Lung microvascular endothelial cell (primary cell): ENCODE measurements at regions not wholly inside any gene's neighbourhood (a gene's known extent, or its start where the extent isn't known, plus 50 kb on each side); places are given as distances from the start of the nearest gene placed in this dataset.

Source experiments
- DNase-seq, 2 donors: peaks; one replicate each; pipeline versions ENCODE4 v3.0.0 to v3.0.0-alpha.2; 2010; ENCODE audit warnings: low read depth in 2 of 2

DNA sequence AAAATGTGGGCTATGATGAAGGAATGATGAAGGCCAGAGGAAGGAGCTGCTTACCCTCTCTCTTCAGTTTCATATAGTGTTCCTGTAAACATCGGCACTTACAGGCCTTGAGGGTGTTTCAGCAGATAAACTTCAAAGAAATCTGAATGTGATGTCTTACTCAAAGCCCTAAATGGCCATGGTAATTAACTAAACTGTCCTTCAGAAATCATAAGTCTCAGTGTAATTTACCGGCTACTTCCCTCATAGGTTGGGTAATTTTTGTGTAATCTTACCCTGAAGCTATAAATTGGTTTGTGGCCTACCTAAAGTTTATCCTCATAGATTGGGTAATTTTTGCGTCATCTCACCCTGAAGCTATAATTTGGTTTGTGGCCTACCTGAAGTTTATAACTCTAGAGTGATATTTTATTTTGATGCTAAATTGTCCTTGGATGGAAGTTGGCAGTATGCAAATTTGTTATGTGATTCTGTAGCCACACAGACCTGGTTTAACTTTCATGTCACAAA lies 2700.3 kb downstream of the ARAP2 start:
- DNase-seq = no peak

DNA sequence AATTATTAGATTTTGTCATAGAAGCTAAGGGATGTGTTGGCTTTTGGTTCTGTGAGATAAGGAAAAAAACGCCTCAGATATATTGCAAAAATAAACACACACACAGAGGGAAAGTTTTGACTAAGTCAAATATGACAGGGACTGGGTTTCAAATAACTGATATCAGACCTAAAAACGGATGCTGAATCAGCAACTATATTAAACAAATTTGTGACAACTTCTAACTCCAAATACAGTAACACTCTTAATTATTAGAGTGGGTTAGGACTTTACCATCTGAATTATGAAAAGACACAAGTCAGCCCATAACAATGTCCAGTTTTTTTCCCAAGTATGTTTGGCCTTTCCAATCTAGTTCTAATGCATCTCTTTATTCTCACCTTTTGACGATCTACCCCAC lies 2693.1 kb downstream of the ARAP2 start:
- no peak for DNase-seq

DNA sequence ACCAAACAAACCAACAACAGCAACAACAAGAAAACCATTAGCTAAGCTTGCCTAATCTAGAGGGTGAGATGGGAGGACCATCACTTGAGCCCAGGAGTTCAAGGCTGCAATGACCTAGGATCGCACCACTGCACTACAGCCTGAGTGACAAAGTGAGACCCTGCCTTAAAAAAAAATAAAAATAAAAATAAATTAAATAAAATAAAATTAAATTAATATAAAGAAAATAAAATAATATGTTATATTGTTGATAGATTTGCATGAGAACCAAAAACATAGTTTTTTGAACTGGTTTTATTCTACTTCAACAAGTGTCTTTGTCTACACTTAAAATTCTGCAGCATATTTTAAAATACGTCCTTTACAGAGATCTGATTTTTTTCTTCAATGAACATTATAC lies 2683.1 kb downstream of the ARAP2 start:
- DNase-seq = no peak

DNA sequence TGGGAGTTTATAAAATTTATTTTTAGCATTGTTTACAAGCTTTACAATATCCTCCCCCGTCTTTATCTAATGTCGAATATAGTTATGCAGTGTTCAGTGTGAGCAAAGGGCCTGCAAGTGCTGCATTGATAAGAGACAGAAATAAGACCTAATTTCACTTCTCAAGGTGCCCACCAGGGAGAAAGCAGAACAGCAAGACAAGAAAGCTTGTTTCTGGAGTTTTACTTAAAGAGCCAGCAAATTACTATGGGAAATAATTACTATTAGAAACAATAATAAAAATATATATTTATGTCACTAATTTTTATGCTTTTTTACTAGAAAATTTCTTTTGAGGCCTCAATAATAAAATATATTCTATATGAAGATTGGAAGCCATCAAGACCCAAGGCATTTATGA lies 2677.7 kb downstream of the ARAP2 start:
- no peak for DNase-seq

DNA sequence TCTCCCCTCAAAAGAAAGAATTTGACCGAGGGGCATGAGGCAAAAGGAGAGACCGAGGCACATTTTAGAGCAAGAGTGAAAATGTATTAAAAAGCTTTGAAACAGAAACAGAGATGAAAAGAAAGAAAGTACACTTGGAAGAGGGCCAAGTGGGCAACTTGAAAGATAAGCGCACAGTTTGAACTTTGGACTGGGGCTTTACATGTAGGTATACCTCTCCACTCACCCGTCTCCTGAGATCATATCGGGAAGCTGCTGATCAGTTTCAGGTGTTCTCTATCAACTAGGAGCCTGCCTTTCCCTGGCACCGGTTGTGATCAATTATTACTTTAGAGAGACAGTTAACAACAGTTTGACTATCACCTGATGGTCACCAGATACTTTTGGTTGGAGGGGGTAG lies 2666.5 kb downstream of the ARAP2 start:
- no peak for DNase-seq

DNA sequence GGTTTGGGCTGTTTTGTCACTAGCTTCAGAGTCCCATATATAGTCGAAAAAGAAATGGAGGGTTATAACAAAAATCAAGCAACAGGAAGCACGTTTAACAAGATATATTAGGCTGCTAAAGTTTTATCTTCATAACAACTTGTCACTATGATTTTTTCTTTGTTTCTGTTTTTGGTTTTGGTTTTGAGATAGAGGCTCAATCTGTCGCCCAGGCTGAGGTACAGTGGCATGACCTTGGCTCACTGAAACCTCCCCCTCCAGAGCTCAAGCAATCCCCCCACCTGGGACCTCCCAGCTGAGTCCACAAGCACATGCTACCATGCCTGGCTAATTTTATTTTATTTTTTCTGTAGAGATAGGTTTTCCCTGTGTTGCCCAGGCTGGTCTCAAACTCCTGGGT lies 2664.4 kb downstream of the ARAP2 start:
- no peak for DNase-seq

DNA sequence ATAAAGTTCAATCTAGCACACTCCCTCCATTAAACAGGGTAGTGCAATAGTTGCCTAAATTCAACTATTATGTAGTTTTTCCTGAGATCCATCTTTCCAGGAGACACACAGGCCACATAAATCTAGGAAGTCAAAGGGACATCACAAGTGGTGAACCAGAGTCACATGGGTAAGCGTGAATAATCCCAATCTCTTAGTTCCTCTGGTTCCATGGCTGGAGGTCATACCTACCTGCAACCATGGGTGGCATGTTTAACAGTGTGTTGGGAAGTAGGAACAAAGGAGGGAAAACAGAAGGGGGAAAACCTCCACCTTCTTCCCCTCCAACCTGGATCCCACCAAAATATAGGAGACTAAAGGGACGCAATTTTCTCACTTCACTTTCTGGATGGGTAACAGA lies 2651.6 kb downstream of the ARAP2 start:
- no peak for DNase-seq

DNA sequence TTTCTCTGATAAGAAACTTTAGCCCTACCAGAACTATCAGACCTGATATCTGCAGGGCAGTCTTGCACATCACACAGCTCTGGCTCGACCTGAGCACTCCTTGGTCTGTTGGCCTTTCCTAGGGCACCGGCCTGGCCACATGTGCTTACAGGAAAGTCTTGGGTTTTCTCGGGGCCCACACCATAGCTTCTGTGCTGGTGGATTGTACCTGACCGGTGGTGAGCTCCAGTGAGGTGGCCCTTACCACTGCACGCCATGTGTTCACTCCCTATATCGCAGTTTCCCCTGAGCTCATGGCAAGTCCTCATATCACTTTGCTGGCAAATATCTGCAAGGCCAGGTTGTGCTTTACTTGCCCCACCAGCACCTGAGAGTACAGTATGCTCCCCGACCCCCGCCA lies 2637.4 kb downstream of the ARAP2 start:
- no peak for DNase-seq

DNA sequence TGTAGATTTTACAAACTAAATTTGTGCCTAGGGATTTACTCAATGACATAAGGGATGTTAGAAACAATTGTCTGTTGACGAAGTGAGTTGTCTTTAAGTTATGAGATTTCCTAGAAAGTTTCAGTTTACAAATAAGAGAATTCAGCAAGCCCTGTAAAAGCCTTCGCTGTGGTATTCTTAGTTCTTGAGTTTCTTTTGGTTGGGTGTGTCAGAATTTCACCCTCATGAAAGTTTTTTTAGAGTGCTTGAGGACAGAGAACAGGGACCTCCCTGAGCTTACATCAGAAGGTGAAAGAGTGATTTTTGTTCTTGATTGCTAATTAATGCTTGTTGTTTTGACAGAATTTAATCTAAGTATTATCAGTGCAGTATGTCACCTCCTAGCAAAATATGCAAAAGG lies 2628.2 kb downstream of the ARAP2 start:
- no peak for DNase-seq

DNA sequence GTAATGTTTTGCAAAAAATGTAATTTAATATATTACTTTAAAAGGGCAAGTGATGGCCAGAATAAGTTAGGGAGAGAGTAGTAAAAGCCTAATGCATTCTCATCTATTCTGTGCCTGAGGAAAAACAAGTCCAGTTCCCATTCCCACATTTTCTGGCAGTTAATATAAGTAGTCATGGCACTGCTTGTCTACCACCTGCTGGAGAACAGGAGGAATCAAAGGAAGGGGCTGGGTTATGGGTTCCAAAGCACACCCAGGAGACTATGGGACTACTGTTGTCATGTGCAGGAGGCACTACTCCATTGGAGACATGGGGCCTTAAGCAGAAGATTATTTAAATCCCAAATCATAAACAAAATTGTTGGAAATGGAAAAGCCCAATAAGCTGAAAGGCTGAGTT lies 2618.6 kb downstream of the ARAP2 start:
- DNase-seq = no peak

DNA sequence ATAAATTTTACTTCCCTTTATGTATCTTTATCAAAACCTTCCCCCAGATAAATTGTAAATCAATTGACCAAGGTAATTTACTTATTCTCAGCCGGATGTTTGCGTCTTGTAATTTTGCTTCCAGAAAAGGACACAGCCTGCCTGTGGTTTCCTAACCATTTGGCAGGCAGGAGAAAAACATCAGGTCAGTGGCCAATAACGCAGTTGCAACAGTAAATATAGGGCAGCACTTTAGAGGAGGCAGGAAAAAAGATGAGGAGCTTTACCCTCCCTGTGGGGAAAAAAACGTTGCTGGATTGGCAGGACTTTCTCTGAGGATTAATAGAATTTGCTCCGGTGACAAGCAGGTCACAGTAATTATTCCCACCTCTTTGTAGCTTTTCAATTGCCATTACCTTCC lies 2618.1 kb downstream of the ARAP2 start:
- DNase-seq = no peak

DNA sequence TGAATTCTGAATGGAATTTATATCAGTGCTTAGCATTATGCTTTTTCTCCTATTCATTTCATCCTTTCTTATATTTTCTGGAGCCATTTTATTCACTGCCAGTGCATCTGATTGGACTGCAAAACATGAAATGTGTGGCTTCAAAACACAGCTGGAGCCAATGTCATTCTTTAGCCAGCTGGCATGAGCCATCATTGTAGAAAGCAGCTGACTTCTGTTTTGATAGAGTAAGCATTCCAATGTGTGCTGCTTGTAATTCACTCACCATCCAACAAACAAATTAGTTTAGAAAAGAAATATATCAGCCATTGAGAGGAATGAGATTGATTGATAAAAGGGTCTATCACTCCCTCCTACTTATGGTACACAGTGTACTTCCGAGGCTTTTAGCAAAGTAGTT lies 2616.0 kb downstream of the ARAP2 start:
- no peak for DNase-seq

DNA sequence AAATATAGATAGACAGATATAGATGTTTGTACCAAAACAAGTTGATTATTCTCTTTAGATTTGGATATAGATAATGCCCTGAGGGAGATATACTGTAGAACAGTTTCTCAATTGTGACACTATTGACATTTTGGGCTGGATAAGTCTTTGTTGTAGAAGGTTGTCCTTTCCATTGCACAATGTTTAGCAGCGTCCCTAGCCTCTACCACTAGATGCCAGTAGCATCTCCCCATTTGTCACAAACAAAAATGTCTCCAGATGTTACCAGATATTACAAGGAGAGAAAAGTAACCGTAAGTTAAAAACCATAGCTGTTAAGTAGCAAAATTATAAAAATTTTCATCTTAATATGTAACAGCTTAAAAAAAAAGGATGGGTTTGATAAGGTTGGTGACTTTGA lies 2595.3 kb downstream of the ARAP2 start:
- no peak for DNase-seq

DNA sequence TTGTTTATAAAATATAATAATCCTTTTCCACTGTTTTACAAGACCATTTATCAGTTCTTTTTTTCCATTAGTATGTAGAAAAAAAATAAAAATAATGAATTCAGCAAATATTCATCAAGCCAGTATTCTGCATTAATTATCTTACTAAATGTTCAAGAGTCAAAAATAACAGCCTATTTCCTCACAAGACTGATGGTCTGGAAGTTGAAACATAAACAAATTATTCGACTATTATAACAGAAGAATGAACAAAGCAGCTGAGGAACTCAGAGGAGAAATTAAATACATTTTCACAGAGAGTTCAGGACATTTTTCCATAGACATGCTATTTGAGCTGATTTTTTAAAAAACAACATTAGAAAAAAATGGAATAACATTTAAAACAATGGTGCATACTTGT lies 2594.8 kb downstream of the ARAP2 start:
- DNase-seq = no peak

DNA sequence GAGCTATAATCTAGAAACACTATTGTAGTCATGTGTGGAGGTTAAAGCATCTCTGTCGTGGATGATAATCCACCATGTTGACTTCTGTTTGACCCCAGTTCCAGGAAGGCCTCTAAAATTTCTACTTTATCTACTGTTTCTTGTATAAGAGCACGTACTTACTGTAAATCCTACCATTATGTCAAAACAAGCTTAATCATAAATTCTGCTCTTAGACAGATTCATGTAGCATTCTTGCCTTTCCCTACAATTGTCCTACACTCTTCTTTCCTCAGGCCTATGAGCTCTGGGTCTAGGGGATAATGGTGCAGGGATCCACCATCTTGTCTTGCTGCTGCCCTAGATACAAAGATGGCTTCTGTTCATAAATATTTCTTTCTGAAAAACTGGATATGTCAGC lies 2594.3 kb downstream of the ARAP2 start:
- no peak for DNase-seq

DNA sequence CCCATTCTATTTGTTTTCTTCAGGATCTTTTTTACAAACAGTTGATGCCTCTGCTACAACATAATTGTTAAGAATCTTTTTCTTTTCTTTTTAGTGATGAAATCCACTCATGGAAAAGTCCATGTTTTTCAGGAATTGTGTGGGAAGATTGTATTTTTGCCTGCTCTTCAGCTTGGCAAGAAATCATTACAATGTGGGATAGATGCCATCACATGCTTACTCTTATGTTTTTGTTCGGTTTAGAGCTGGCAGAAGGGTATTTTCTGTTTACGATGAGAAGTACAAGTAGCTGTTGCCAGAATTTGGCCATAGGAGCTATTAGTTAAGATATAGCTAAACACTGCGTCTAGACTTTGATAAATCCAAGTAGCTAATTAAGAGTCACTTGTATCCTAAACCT lies 2585.3 kb downstream of the ARAP2 start:
- no peak for DNase-seq

DNA sequence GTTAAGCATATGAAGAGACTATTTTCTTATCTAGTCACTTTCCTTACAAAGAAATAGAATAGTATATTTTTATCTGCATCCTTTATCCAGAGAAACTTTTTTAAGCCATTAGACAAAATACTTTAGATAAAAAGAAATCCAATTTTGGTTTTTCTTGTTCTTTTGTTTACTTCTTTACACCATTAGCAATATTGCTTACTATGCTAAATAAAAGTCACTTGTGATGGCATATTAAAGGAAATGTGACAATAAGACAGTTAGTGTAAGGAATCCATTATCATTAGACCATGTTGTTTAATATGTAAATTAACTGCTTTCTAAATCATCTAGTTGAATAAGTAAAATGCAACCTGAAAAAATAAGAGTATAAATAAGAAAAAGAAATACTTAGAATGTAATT lies 2582.7 kb downstream of the ARAP2 start:
- no peak for DNase-seq

DNA sequence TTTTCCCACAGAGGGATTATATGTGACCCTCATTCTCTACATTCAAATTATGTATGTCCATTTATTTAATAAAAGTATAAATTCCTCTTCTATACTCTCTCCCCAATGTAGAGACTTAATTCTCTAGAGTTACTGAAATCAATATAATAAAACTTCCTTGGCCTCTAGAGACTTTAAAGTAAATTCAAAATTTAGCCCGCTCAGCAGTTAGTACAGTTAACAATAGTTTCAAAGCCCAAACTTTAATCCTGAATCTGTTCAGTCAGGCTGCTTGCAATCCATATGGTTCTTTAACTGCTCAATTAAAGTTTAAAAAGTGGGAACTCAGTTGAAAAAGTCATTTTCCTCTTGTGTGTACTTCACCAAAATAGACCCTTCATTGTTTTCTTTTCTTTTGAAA lies 2558.4 kb downstream of the ARAP2 start:
- DNase-seq = no peak

DNA sequence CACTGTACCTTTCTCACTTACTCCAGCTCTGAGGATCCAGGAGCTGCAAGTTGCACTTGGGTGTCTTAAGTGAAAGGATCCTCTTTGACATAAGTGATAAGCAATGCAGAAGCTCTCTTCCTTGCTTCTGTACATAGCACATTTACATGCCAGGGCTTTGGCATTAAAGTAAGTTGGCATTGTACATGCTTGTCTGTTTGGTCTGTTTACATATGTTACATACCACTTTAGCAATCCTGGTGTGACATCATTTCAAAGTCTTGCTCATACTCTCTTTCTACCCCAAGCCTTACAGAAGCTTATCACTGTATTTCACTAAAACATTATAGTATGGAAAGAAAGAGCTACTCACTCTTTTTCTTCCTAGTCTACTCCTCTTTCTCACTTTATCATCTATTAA lies 2548.3 kb downstream of the ARAP2 start:
- DNase-seq = no peak

DNA sequence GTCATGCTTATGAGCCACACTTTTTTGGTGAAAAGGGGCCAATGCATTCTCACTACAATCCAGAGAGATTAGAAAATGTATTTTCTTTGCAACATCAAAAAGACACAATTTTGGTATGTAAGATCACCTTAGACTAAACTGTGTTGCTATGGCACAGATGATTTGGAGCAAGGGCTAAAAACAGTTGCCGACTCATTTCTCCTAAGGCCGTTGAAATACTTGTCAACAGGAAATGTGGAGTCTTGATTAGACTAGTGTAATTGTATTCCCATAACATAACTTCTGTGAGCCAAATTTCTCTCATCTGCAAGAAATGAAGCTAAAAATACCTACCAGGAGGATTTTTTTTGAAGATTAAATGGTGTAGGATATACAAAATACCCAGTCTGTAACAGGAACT lies 2547.7 kb downstream of the ARAP2 start:
- DNase-seq = no peak

DNA sequence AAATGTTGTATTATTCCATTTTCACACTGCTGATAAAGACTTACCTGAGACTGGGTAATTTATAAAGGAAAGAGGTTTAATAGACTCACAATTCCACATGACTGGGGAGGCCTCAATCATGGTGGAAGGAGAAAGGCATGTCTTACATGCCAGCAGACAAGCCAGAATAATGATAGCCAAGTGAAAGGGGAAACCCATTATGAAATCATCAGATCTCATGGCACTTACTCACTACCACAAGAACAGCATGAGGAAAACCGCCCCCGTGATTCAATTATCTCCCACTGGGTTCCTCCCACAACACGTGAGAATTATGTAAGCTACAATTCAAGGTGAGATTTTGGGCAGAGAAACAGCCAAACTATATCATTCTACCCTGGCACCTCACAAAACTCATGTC lies 2535.1 kb downstream of the ARAP2 start:
- no peak for DNase-seq

DNA sequence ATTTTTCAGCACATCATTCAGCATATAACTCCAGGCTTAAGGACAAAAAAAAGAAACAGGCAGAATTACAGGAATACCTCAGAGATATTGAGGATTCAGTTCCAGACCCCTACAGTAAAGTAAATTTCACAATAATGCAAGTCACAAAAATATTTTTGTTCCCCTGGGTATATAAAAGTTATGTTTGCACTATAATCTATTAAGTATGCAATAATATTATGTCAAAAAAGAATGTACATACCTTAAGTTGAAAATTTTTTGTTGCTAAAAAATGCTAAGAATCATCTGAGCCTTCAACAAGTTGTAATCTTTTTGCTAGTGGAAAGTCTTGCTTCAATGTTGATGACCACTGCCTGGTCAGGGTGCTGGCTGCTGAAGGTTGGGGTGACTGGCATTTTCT lies 2532.5 kb downstream of the ARAP2 start:
- DNase-seq = no peak

DNA sequence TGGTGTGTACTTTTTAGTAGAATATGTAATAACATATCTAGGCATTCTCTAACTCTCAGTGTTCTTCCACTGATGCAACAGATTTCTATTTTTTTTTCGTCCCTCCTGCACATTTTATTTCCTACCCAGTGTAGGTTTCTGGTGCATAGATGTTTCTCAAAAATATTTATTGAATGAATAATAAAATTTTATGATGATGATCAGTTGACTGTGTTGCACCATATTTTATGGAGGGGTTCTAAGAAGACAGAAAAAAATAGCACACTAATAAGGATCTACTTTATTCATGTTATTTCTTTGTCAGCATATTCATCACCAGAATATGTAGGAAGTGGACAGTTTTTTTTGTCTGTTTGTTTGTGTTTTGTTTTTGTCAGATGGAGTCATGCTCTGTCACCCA lies 2529.3 kb downstream of the ARAP2 start:
- DNase-seq = no peak

DNA sequence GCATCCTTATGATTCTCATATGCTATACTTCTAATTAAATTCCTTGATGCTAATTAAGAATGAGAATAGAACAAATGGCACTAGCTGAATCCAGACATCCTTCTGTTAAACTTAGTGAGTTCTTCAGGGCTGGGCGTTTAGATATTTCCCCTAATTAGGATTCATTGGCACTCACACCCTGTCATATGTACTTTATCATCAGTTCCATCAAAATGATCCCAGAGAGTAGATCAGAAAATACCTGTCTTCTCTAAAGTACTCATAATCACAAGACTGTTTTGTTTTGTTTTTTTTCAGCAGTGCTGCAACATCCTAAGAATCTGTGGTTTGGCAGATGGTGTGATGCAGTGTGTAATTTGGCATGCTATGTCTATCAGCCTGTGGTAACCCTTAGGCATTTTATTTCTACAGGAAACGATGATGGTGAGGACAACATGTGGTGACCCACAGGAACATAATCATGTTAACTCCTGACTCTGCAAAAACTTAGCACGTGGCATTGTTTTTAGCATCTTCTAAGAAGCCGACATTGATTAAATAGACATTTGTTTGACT lies 2528.4 kb downstream of the ARAP2 start:
- no peak for DNase-seq
